ENCODE measurements at regions not wholly inside any gene's neighbourhood (a gene's known extent, or its start where the extent isn't known, plus 50 kb on each side); places are given as distances from the start of the nearest gene placed in this dataset.

DNA sequence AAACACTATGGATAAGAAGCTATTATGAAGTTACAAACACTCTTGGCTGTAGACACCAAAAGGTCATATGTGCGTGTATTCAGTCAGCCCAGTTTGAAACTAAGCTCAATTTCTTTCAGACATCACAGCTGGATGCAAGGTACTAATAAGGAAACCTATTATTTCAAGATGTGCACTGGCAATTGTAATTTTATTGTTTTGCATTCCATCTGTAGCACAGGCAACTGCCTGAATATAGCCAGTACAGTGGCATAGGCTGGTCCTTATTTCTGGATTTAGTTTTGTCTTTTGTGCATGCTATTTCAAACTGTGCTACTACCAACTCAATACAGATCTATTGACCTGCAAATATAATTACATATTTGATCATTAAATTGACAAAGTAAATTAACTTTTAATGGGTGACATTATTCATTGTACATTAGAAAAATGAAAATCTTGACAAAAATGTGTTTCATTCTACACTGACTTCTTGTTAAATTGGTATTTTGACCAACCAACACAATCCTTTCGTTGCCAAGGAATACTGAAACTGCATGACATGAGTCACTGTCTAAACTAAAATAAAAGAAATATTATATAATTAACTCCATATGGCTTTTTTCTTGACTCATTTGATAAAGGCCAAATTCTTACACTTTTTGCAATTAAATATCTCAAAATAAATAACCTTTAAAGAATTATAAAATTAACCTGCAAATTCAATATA, 594.3 kb upstream of the ADGRL3 start:
- H4K91ac ChIP-seq (replicated peaks; ENCODE audit: insufficient read length, low read length): no peak overlapping the region
- WGBS, 2 experiments (ENCODE audit: extremely low coverage in 1 of 2, insufficient coverage in 1 of 2, insufficient read length in 1 of 2, insufficient replicate concordance in 2 of 2, low coverage in 1 of 2, low lambda C conversion rate in 2 of 2, missing lambda C conversion rate in 1 of 2): 81% methylated on average over 2 of the region's 2 CpGs; no CpG with 5 or more reads in 1 of the 2 experiments
- H3K23me2 ChIP-seq (ENCODE audit: low read depth, low read length): peaks cover under 1% of the 10 kb centered on the region; the same call in 1 of the 2 replicates
- H3K14ac ChIP-seq (ENCODE audit: insufficient read length): no peak overlapping the region
- H3K18ac ChIP-seq (ENCODE audit: extremely low read depth, low read length): no peak overlapping the region
- H3K36me3 ChIP-seq (ENCODE audit: control insufficient read depth in 2 of 4, insufficient read depth in 4 of 4, low read length in 3 of 4): no peaks in the 10 kb centered on the region
- H2BK5ac ChIP-seq (ENCODE audit: low read depth, low read length): no peak overlapping the region
- no peaks in the 10 kb centered on the region for H3K4me1 ChIP-seq (replicated peaks in 1 of 4; ENCODE audit: control insufficient read depth in 3 of 4, insufficient read depth in 4 of 4, low read length in 3 of 4)
- no peaks in the 10 kb centered on the region for H3K9me3 ChIP-seq (ENCODE audit: insufficient read depth in 2 of 2, low read depth in 1 of 2, low read length in 1 of 2)
- DNase-seq (ENCODE audit: low read depth in 1 of 2, low spot score in 2 of 2): no peak
- no peak for FAIRE-seq
- H2BK15ac ChIP-seq (ENCODE audit: low read length): no peak overlapping the region
- no peak overlapping the region for H3K27ac ChIP-seq (ENCODE audit: low read depth, low read length)
- no peak overlapping the region for H2BK20ac ChIP-seq (ENCODE audit: low read length)
- no peak overlapping the region for H2AFZ ChIP-seq (ENCODE audit: low read length)
- H4K20me1 ChIP-seq (replicated peaks in 1 of 2; ENCODE audit: control insufficient read depth in 1 of 2, insufficient read depth in 2 of 2, low read length in 2 of 2): no peaks in the 10 kb centered on the region
- no peak overlapping the region for H2AK5ac ChIP-seq (ENCODE audit: low read depth, low read length)
- H4K5ac ChIP-seq (ENCODE audit: insufficient read length, low read depth, low read length): no peak overlapping the region
- POLR2A ChIA-PET (ENCODE audit: partially characterized antibody): no interaction called here
- H3K4ac ChIP-seq (replicated peaks; ENCODE audit: insufficient read length, low read depth, low read length): no peak overlapping the region
- no peak overlapping the region for H2BK120ac ChIP-seq (replicated peaks; ENCODE audit: low read depth, low read length)
- no peak overlapping the region for H3K56ac ChIP-seq (replicated peaks; ENCODE audit: insufficient read length, low read depth, low read length)
- no peak overlapping the region for H4K8ac ChIP-seq (ENCODE audit: extremely low read depth, insufficient read depth, low read length)
- H3K4me3 ChIP-seq (ENCODE audit: extremely low read depth in 1 of 4, insufficient read depth in 2 of 4, low read depth in 3 of 4, low read length in 4 of 4): no peak overlapping the region
- CTCF ChIA-PET (ENCODE audit: partially characterized antibody): interaction anchor here (1.1 kb wide), 1 partner anchor 10 kb away, joined by 3 read pairs; no protein-coding TSS in a partner anchor
- H3K9ac ChIP-seq (replicated peaks in 1 of 4; ENCODE audit: extremely low read depth in 1 of 4, low read depth in 3 of 4, low read length in 3 of 4): no peak overlapping the region
- no peaks in the 10 kb centered on the region for H3K27me3 ChIP-seq (replicated peaks in 1 of 4; ENCODE audit: control insufficient read depth in 3 of 4, extremely low read depth in 1 of 4, insufficient read depth in 3 of 4, low read length in 3 of 4)
- no peaks in the 10 kb centered on the region for H3K79me2 ChIP-seq (ENCODE audit: control insufficient read depth in 1 of 2, insufficient read depth in 2 of 2, low read length in 2 of 2)
- no peak overlapping the region for H2BK12ac ChIP-seq (ENCODE audit: low read depth, low read length)
- no peak overlapping the region for H3K4me2 ChIP-seq (ENCODE audit: insufficient read depth in 1 of 2, low read depth in 2 of 2, low read length in 2 of 2)
- H3K23ac ChIP-seq (ENCODE audit: insufficient read length): no peak overlapping the region
- no peaks in the 10 kb centered on the region for H3K79me1 ChIP-seq (ENCODE audit: low read depth, low read length)
- no peak for TF ChIP-seq CEBPB (IDR thresholded peaks at IDR 0.05; ENCODE audit: low read depth, low read length)
- no peak for TF ChIP-seq BRCA1 (IDR thresholded peaks at IDR 0.05; ENCODE audit: low read depth, low read length)
- no peak for TF ChIP-seq JUND (IDR thresholded peaks at IDR 0.05; ENCODE audit: low read length)
- TF ChIP-seq, protein P1, sequence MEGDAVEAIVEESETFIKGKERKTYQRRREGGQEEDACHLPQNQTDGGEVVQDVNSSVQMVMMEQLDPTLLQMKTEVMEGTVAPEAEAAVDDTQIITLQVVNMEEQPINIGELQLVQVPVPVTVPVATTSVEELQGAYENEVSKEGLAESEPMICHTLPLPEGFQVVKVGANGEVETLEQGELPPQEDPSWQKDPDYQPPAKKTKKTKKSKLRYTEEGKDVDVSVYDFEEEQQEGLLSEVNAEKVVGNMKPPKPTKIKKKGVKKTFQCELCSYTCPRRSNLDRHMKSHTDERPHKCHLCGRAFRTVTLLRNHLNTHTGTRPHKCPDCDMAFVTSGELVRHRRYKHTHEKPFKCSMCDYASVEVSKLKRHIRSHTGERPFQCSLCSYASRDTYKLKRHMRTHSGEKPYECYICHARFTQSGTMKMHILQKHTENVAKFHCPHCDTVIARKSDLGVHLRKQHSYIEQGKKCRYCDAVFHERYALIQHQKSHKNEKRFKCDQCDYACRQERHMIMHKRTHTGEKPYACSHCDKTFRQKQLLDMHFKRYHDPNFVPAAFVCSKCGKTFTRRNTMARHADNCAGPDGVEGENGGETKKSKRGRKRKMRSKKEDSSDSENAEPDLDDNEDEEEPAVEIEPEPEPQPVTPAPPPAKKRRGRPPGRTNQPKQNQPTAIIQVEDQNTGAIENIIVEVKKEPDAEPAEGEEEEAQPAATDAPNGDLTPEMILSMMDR (IDR thresholded peaks at IDR 0.05; ENCODE audit: control extremely low read depth in 1 of 3, insufficient read depth in 1 of 3, low read depth in 1 of 3, low read length in 3 of 3): no peak
- no peak for TF ChIP-seq SP2 (IDR thresholded peaks at IDR 0.05; ENCODE audit: low read length)
- TF ChIP-seq, protein P2, sequence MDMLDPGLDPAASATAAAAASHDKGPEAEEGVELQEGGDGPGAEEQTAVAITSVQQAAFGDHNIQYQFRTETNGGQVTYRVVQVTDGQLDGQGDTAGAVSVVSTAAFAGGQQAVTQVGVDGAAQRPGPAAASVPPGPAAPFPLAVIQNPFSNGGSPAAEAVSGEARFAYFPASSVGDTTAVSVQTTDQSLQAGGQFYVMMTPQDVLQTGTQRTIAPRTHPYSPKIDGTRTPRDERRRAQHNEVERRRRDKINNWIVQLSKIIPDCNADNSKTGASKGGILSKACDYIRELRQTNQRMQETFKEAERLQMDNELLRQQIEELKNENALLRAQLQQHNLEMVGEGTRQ (IDR thresholded peaks at IDR 0.05; ENCODE audit: low read length): no peak
- TF ChIP-seq TCF12 (IDR thresholded peaks at IDR 0.05; ENCODE audit: low read depth, low read length): no peak
- no peak for TF ChIP-seq CHD2 (IDR thresholded peaks at IDR 0.05; ENCODE audit: low read length)
- TF ChIP-seq CBX8 (IDR thresholded peaks at IDR 0.05; ENCODE audit: borderline replicate concordance, low read depth, low read length): no peak
- TF ChIP-seq KDM5A (IDR thresholded peaks at IDR 0.05; ENCODE audit: low read length): no peak
- TF ChIP-seq ASH2L (IDR thresholded peaks at IDR 0.05; ENCODE audit: low read length): no peak
